SK-N-SH (cell line): ENCODE measurements at regions not wholly inside any gene's neighbourhood (a gene's known extent, or its start where the extent isn't known, plus 50 kb on each side); places are given as distances from the start of the nearest gene placed in this dataset.
"Not testable (repeated sequence)": the region's sequence is repeated elsewhere in the genome, so short reads cannot be mapped to it uniquely, and the experiment has no call there.

Source experiments
- CTCF ChIA-PET: fragments of 300-600, 350-600 bp; formaldehyde crosslinking; extraction: SDS; loops from one replicate; lab custom pipeline; 2021; lab: Yijun Ruan, JAX
- POLR2A ChIA-PET: fragments of 350-600 bp; sonication (Branson Sonifier 250); formaldehyde crosslinking; extraction: SDS; loops from one replicate; lab custom pipeline; 2020; ENCODE audit warnings: antibody characterized with exemption, inconsistent platforms; lab: Yijun Ruan, JAX
- DNase-seq: peaks from one replicate; pipeline ENCODE4 v3.0.0; 2012
- H2AFZ ChIP-seq: fragments of 200-600 bp; sonication (generic); 2 replicates; pipeline ENCODE4 v1.8.1; 2016; ENCODE audit warnings: antibody characterized with exemption, mild to moderate bottlenecking, low read depth
- H3F3A ChIP-seq: fragments of 200-600 bp; sonication (generic); replicated peaks from 2 replicates; pipeline ENCODE3; 2016; ENCODE audit warnings: antibody characterized with exemption, mild to moderate bottlenecking; ENCODE audit not compliant: insufficient read depth
- H3K27ac ChIP-seq, 2 experiments: fragments of 200-500 bp in 1 of 2; fragments of 200-600 bp in 1 of 2; sonication (Bioruptor generic) in 1 of 2; sonication (generic), shearing (Covaris generic) in 1 of 2; 2 replicates each; pipeline versions ENCODE4 v1.5.1 to v1.6.1; 2014 to 2016; ENCODE audit warnings: low read depth in 2 of 2, inconsistent platforms in 1 of 2, low read length in 1 of 2, mild to moderate bottlenecking in 1 of 2, mixed read lengths in 1 of 2
- H3K27me3 ChIP-seq: fragments of 200-600 bp; sonication (generic), shearing (Covaris generic); 2 replicates; pipeline ENCODE4 v1.6.1; 2016; ENCODE audit warnings: mixed run types; ENCODE audit not compliant: insufficient read depth
- H3K36me3 ChIP-seq, 2 experiments: fragments of 200-500 bp in 1 of 2; fragments of 200-600 bp in 1 of 2; sonication (Bioruptor generic) in 1 of 2; sonication (generic) in 1 of 2; replicated peaks in 1 of 2; 2 replicates each; pipeline versions ENCODE3 to v1.5.1; 2014 to 2016; ENCODE audit warnings: low read length in 1 of 2, mild to moderate bottlenecking in 1 of 2; ENCODE audit not compliant: insufficient read depth in 2 of 2, control insufficient read depth in 1 of 2
- H3K4me1 ChIP-seq, 2 experiments: fragments of 200-500 bp in 1 of 2; fragments of 200-600 bp in 1 of 2; sonication (Bioruptor generic) in 1 of 2; sonication (generic), shearing (Covaris generic) in 1 of 2; 2 replicates each; pipeline versions ENCODE4 v1.5.1 to v1.6.1; 2014 to 2016; ENCODE audit warnings: low read depth in 1 of 2, low read length in 1 of 2, mixed run types in 1 of 2; ENCODE audit not compliant: insufficient read depth in 2 of 2, control insufficient read depth in 1 of 2
- H3K4me2 ChIP-seq: fragments of 200-600 bp; sonication (generic), shearing (Covaris generic); 2 replicates; pipeline ENCODE4 v1.6.1; 2017; ENCODE audit warnings: mixed run types
- H3K4me3 ChIP-seq, 2 experiments: fragments of 200-500 bp in 1 of 2; fragments of 200-600 bp in 1 of 2; sonication (Bioruptor generic) in 1 of 2; sonication (generic), shearing (Covaris generic) in 1 of 2; 2 replicates each; pipeline versions ENCODE4 v1.5.1 to v1.8.1; 2014 to 2016; ENCODE audit warnings: low read depth in 2 of 2, inconsistent platforms in 1 of 2, low read length in 1 of 2, mild to moderate bottlenecking in 1 of 2, mixed read lengths in 1 of 2, moderate library complexity in 1 of 2
- H3K79me2 ChIP-seq: fragments of 200-600 bp; sonication (generic); 2 replicates; pipeline ENCODE4 v1.8.1; 2017; ENCODE audit warnings: mild to moderate bottlenecking; ENCODE audit not compliant: insufficient read depth
- H3K9ac ChIP-seq: fragments of 200-600 bp; sonication (generic); 2 replicates; pipeline ENCODE4 v1.6.1; 2017; ENCODE audit warnings: mixed run types
- H3K9me2 ChIP-seq: fragments of 200-600 bp; sonication (generic); 2 replicates; pipeline ENCODE4 v1.6.1; 2017; ENCODE audit warnings: mixed run types
- H3K9me3 ChIP-seq: fragments of 200-600 bp; sonication (generic); 2 replicates; pipeline ENCODE4 v1.6.1; 2017; ENCODE audit warnings: mixed run types, mild to moderate bottlenecking, moderate library complexity
- H4K20me1 ChIP-seq: fragments of 200-600 bp; sonication (generic); 2 replicates; pipeline ENCODE4 v1.6.1; 2017; ENCODE audit warnings: mild to moderate bottlenecking, mixed run types; ENCODE audit not compliant: insufficient read depth
- CHD2 ChIP-seq: fragments of 150-350 bp; IDR thresholded peaks from 2 replicates; pipeline ENCODE4 v1.6.1; 2018; ENCODE audit warnings: low read length; ENCODE audit not compliant: partially characterized antibody
- CTCF ChIP-seq: fragments of 200-600 bp; sonication (generic); IDR thresholded peaks from 2 replicates; pipeline ENCODE4 v1.6.1; 2017; ENCODE audit warnings: antibody characterized with exemption, mild to moderate bottlenecking, moderate library complexity
- GABPA ChIP-seq: IDR thresholded peaks from 2 replicates; pipeline ENCODE4 v1.4.0; 2012; ENCODE audit warnings: low read depth, mild to moderate bottlenecking
- IRF3 ChIP-seq: fragments of 150-350 bp; IDR thresholded peaks from 2 replicates; pipeline ENCODE4 v1.6.1; 2016; ENCODE audit warnings: mild to moderate bottlenecking, low read depth, low read length
- NFIC ChIP-seq: IDR thresholded peaks from 2 replicates; pipeline ENCODE4 v1.4.0; 2012; ENCODE audit warnings: borderline replicate concordance
- NRF1 ChIP-seq: IDR thresholded peaks from 2 replicates; pipeline ENCODE4 v1.6.1; 2012; ENCODE audit warnings: low read depth, mild to moderate bottlenecking, low read length
- PBX3 ChIP-seq: IDR thresholded peaks from 2 replicates; pipeline ENCODE4; 2012
- RAD21 ChIP-seq: IDR thresholded peaks from 2 replicates; pipeline ENCODE4 v1.6.1; 2012; ENCODE audit warnings: mild to moderate bottlenecking, low read length
- REST ChIP-seq: IDR thresholded peaks from 2 replicates; pipeline ENCODE4 v1.6.1; 2012; ENCODE audit warnings: mild to moderate bottlenecking, low read depth, low read length, moderate library complexity
- YY1 ChIP-seq: IDR thresholded peaks from 2 replicates; pipeline ENCODE4 v1.4.0; 2012; ENCODE audit warnings: low read depth, mild to moderate bottlenecking
- WGBS: methylation state at CpG from one replicate; pipeline ENCODE4 v1.1.6; 2017; ENCODE audit warnings: low lambda C conversion rate; 5-methylcytosine and 5-hydroxymethylcytosine counted together

GRCh38 chr22:48819232-48819631, 1008.4 kb downstream of the BRD1 start:
- no peak overlapping the region for H3K4me2 ChIP-seq
- CTCF ChIA-PET: no interaction called here
- H3K27ac ChIP-seq: no peak overlapping the region
- H4K20me1 ChIP-seq: no peaks in the 10 kb centered on the region
- no peaks in the 10 kb centered on the region for H3K36me3 ChIP-seq
- DNase-seq: no peak
- WGBS: 31% methylated on average over 10 of the region's 16 CpGs
- TF ChIP-seq CHD2 (no peak), REST (no peak)
- H3K27me3 ChIP-seq: no peaks in the 10 kb centered on the region; the same call in 1 of the 2 replicates
- no peak overlapping the region for H2AFZ ChIP-seq
- no peak overlapping the region for H3K9ac ChIP-seq
- H3K4me3 ChIP-seq: no peak overlapping the region
- H3K9me2 ChIP-seq: no peaks in the 10 kb centered on the region
- no peaks in the 10 kb centered on the region for H3F3A ChIP-seq
- no peaks in the 10 kb centered on the region for H3K4me1 ChIP-seq
- POLR2A ChIA-PET: no interaction called here
- no peaks in the 10 kb centered on the region for H3K79me2 ChIP-seq
- no peaks in the 10 kb centered on the region for H3K9me3 ChIP-seq

GRCh38 chr22:48817491-48817890, 1010.2 kb downstream of the BRD1 start:
- H4K20me1 ChIP-seq, H3F3A ChIP-seq, POLR2A ChIA-PET, H3K4me3 ChIP-seq, H3K9me3 ChIP-seq, H3K9me2 ChIP-seq, H2AFZ ChIP-seq, H3K4me1 ChIP-seq, H3K4me2 ChIP-seq, DNase-seq, H3K36me3 ChIP-seq, CTCF ChIA-PET, H3K9ac ChIP-seq, H3K27ac ChIP-seq, H3K27me3 ChIP-seq, H3K79me2 ChIP-seq: not testable (repeated sequence)
- 38% methylated on average over 10 of the region's 10 CpGs for WGBS

- Histone ChIP-seq H3K9ac (no peak overlapping the region), H3K27ac (no peak overlapping the region), H2AFZ (no peak overlapping the region), H3K9me2 (no peaks in the 10 kb centered on the region), H3K79me2 (no peaks in the 10 kb centered on the region), H3F3A (no peaks in the 10 kb centered on the region), H3K36me3 (no peaks in the 10 kb centered on the region), H3K4me3 (no peak overlapping the region), H4K20me1 (no peaks in the 10 kb centered on the region), H3K9me3 (no peaks in the 10 kb centered on the region), H3K27me3 (no peaks in the 10 kb centered on the region; the same call in 1 of the 2 replicates), H3K4me2 (no peak overlapping the region), H3K4me1 (no peaks in the 10 kb centered on the region)
- DNase-seq: no peak
- 18% methylated on average over 7 of the region's 7 CpGs for WGBS
- CTCF ChIA-PET: no interaction called here
- POLR2A ChIA-PET: no interaction called here
- TF ChIP-seq GABPA (no peak), REST (no peak), PBX3 (no peak), IRF3 (no peak), CTCF (no peak), YY1 (no peak), RAD21 (no peak), NRF1 (no peak), NFIC (no peak)
Observed at GRCh38 chr22:48811885-48812284, 1015.8 kb downstream of the BRD1 start.
